CD8-positive, alpha-beta memory T cell (primary cell): ENCODE measurements at regions not wholly inside any gene's neighbourhood (a gene's known extent, or its start where the extent isn't known, plus 50 kb on each side); places are given as distances from the start of the nearest gene placed in this dataset.
"Not testable (repeated sequence)": the region's sequence is repeated elsewhere in the genome, so short reads cannot be mapped to it uniquely, and the experiment has no call there.

Source experiments
- CTCF ChIA-PET: fragments of 350-600 bp; sonication (Branson Sonifier 250); formaldehyde crosslinking; loops from one replicate; lab custom pipeline; 2021; ENCODE audit warnings: antibody characterized with exemption; lab: Charles Lee
- POLR2A ChIA-PET: fragments of 350-600 bp; sonication (Branson Sonifier 250); formaldehyde crosslinking; loops from one replicate; lab custom pipeline; 2021; ENCODE audit warnings: antibody characterized with exemption; lab: Charles Lee
- DNase-seq, 5 donors: peaks; one replicate each; pipeline versions ENCODE4 v3.0.0 to v3.0.0-alpha.2; 2020 to 2022; ENCODE audit warnings: mixed read lengths in 1 of 5
- H3K27ac ChIP-seq: one replicate; pipeline ENCODE4 v1.7.0; 2013; ENCODE audit warnings: low read depth, mild to moderate bottlenecking, low read length, moderate library complexity
- H3K27me3 ChIP-seq: 2 replicates; pipeline ENCODE4 v1.7.0; 2013; ENCODE audit warnings: low read length, mild to moderate bottlenecking; ENCODE audit not compliant: insufficient read depth, poor library complexity, severe bottlenecking
- H3K36me3 ChIP-seq: 2 replicates; pipeline ENCODE4 v1.7.0; 2013; ENCODE audit warnings: mild to moderate bottlenecking, low read length, moderate library complexity; ENCODE audit not compliant: insufficient read depth
- H3K4me1 ChIP-seq: 2 replicates; pipeline ENCODE4 v1.7.0; 2013; ENCODE audit warnings: mild to moderate bottlenecking, low read length, moderate library complexity; ENCODE audit not compliant: insufficient read depth
- H3K4me3 ChIP-seq: 2 replicates; pipeline ENCODE4 v1.7.0; 2013; ENCODE audit warnings: mild to moderate bottlenecking, low read length
- H3K9me3 ChIP-seq: 2 replicates; pipeline ENCODE4 v1.7.0; 2013; ENCODE audit warnings: mild to moderate bottlenecking, low read length
- H3K27ac Mint-ChIP-seq, 8 donors: one replicate each; pipeline ENCODE4 v1.8.0; 2020 to 2021; ENCODE audit warnings: mixed read lengths in 8 of 8, mild to moderate bottlenecking in 6 of 8, inconsistent platforms in 3 of 8, moderate library complexity in 3 of 8
- H3K27me3 Mint-ChIP-seq, 2 donors: one replicate each; pipeline ENCODE4 v1.8.0; 2020 to 2021; ENCODE audit warnings: mixed read lengths in 2 of 2, mild to moderate bottlenecking in 1 of 2, moderate library complexity in 1 of 2
- H3K36me3 Mint-ChIP-seq, 3 donors: one replicate each; pipeline ENCODE4 v1.8.0; 2020 to 2021; ENCODE audit warnings: mixed read lengths in 3 of 3, inconsistent platforms in 1 of 3, mild to moderate bottlenecking in 1 of 3
- H3K4me1 Mint-ChIP-seq, 3 donors: one replicate each; pipeline ENCODE4 v1.8.0; 2020 to 2021; ENCODE audit warnings: mixed read lengths in 3 of 3, inconsistent platforms in 1 of 3, mild to moderate bottlenecking in 1 of 3
- H3K4me3 Mint-ChIP-seq, 7 donors: one replicate each; pipeline ENCODE4 v1.8.0; 2020 to 2021; ENCODE audit warnings: mixed read lengths in 7 of 7, mild to moderate bottlenecking in 6 of 7, moderate library complexity in 4 of 7, inconsistent platforms in 2 of 7
- H3K9me3 Mint-ChIP-seq, 5 donors: one replicate each; pipeline ENCODE4 v1.8.0; 2020 to 2022; ENCODE audit warnings: mixed read lengths in 5 of 5, mild to moderate bottlenecking in 3 of 5, moderate library complexity in 2 of 5, inconsistent platforms in 1 of 5

GRCh38 chr16:21422824-21423223 is 144.7 kb upstream of the CRYM start:
- H3K9me3 ChIP-seq, DNase-seq, H3K4me1 Mint-ChIP-seq, H3K4me1 ChIP-seq, POLR2A ChIA-PET, H3K9me3 Mint-ChIP-seq, H3K27me3 ChIP-seq, H3K36me3 ChIP-seq, CTCF ChIA-PET, H3K27me3 Mint-ChIP-seq, H3K4me3 Mint-ChIP-seq, H3K4me3 ChIP-seq, H3K27ac Mint-ChIP-seq, H3K36me3 Mint-ChIP-seq, H3K27ac ChIP-seq: not testable (repeated sequence)

GRCh38 chr16:21404699-21405098 is 126.6 kb upstream of the CRYM start:
- H3K4me1 ChIP-seq, CTCF ChIA-PET, POLR2A ChIA-PET, H3K27me3 ChIP-seq, H3K4me1 Mint-ChIP-seq, H3K27ac ChIP-seq, H3K27me3 Mint-ChIP-seq, H3K9me3 Mint-ChIP-seq, DNase-seq, H3K36me3 Mint-ChIP-seq, H3K27ac Mint-ChIP-seq, H3K36me3 ChIP-seq, H3K4me3 Mint-ChIP-seq, H3K4me3 ChIP-seq, H3K9me3 ChIP-seq: not testable (repeated sequence)

DNA sequence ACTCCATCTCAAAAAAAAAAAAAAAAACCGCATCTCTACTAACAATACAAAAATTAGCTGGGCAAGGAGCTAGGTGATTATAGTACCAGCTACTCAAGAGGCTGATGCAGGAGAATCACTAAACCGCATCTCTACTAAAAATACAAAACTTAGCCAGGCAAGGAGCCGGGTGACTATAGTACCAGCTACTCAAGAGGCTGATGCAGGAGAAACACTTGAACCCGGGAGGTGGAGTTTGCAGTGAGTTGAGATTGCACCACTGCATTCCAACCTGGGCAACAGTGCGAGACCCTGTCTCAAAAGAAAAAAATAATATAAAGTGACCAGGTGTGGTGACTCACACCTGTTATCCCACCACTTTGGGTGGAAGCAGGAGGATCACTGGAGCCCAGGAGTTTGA is 119.8 kb upstream of the CRYM start:
- DNase-seq, H3K36me3 ChIP-seq, H3K9me3 ChIP-seq, H3K9me3 Mint-ChIP-seq, H3K27me3 ChIP-seq, H3K4me3 Mint-ChIP-seq, POLR2A ChIA-PET, CTCF ChIA-PET, H3K27ac ChIP-seq, H3K4me1 Mint-ChIP-seq, H3K27me3 Mint-ChIP-seq, H3K4me1 ChIP-seq, H3K27ac Mint-ChIP-seq, H3K4me3 ChIP-seq, H3K36me3 Mint-ChIP-seq: not testable (repeated sequence)

- H3K27me3 ChIP-seq, H3K36me3 ChIP-seq, CTCF ChIA-PET, H3K27me3 Mint-ChIP-seq, H3K9me3 Mint-ChIP-seq, DNase-seq, POLR2A ChIA-PET, H3K36me3 Mint-ChIP-seq, H3K27ac ChIP-seq, H3K4me1 ChIP-seq, H3K27ac Mint-ChIP-seq, H3K4me3 Mint-ChIP-seq, H3K9me3 ChIP-seq, H3K4me3 ChIP-seq, H3K4me1 Mint-ChIP-seq: not testable (repeated sequence)
These were observed 118.5 kb upstream of the CRYM start for GRCh38 chr16:21396545-21396944.

- H3K27ac Mint-ChIP-seq, H3K4me1 Mint-ChIP-seq, H3K9me3 Mint-ChIP-seq, H3K4me3 Mint-ChIP-seq, POLR2A ChIA-PET, H3K4me1 ChIP-seq, H3K27me3 Mint-ChIP-seq, H3K9me3 ChIP-seq, H3K4me3 ChIP-seq, H3K36me3 Mint-ChIP-seq, DNase-seq, H3K27ac ChIP-seq, H3K27me3 ChIP-seq, H3K36me3 ChIP-seq, CTCF ChIA-PET: not testable (repeated sequence)
These were observed 112.5 kb upstream of the CRYM start for GRCh38 chr16:21390634-21391033.

GRCh38 chr16:21389860-21390259 is 111.8 kb upstream of the CRYM start:
- H3K9me3 Mint-ChIP-seq, H3K36me3 Mint-ChIP-seq, H3K36me3 ChIP-seq, H3K4me1 ChIP-seq, H3K27ac ChIP-seq, H3K4me1 Mint-ChIP-seq, H3K27me3 ChIP-seq, DNase-seq, H3K4me3 Mint-ChIP-seq, H3K27me3 Mint-ChIP-seq, CTCF ChIA-PET, H3K27ac Mint-ChIP-seq, H3K9me3 ChIP-seq, H3K4me3 ChIP-seq, POLR2A ChIA-PET: not testable (repeated sequence)

DNA sequence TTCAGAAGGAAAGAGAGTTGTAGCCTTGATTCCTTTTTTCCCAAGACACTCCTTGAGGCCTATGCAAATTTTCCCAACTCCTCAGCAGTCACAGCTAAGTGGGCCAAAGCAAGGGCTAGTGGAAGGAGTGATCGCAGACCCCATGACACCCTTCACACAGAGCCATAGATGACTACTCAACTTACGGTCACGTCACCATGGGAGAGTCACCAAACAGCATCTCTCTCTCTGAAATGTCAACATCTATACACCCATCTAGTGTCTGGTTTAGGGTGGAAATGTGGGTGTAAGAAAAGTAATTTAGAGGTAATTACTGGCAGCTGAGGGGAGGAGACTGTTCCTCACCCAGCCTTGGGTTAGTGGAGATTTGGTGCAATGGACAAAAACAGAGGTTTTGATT is 109.7 kb upstream of the CRYM start:
- H3K9me3 Mint-ChIP-seq, H3K27ac ChIP-seq, CTCF ChIA-PET, H3K36me3 Mint-ChIP-seq, H3K4me3 Mint-ChIP-seq, H3K4me1 ChIP-seq, H3K9me3 ChIP-seq, H3K36me3 ChIP-seq, H3K27me3 ChIP-seq, POLR2A ChIA-PET, H3K27me3 Mint-ChIP-seq, H3K4me3 ChIP-seq, H3K27ac Mint-ChIP-seq, H3K4me1 Mint-ChIP-seq, DNase-seq: not testable (repeated sequence)

- H3K36me3 Mint-ChIP-seq, CTCF ChIA-PET, H3K9me3 Mint-ChIP-seq, H3K27ac Mint-ChIP-seq, H3K36me3 ChIP-seq, H3K9me3 ChIP-seq, H3K27me3 Mint-ChIP-seq, DNase-seq, H3K4me3 ChIP-seq, H3K27ac ChIP-seq, H3K27me3 ChIP-seq, POLR2A ChIA-PET, H3K4me1 Mint-ChIP-seq, H3K4me3 Mint-ChIP-seq, H3K4me1 ChIP-seq: not testable (repeated sequence)
These were observed 108.3 kb upstream of the CRYM start for GRCh38 chr16:21386201-21386915.

- H3K4me3 ChIP-seq, H3K27me3 ChIP-seq, DNase-seq, H3K27ac Mint-ChIP-seq, H3K9me3 Mint-ChIP-seq, H3K36me3 ChIP-seq, H3K27me3 Mint-ChIP-seq, H3K4me1 Mint-ChIP-seq, H3K4me3 Mint-ChIP-seq, H3K9me3 ChIP-seq, POLR2A ChIA-PET, H3K36me3 Mint-ChIP-seq, CTCF ChIA-PET, H3K27ac ChIP-seq, H3K4me1 ChIP-seq: not testable (repeated sequence)
These were observed 105.6 kb upstream of the CRYM start for GRCh38 chr16:21383682-21384081.
